ENCODE measurements at regions not wholly inside any gene's neighbourhood (a gene's known extent, or its start where the extent isn't known, plus 50 kb on each side); places are given as distances from the start of the nearest gene placed in this dataset.

DNA sequence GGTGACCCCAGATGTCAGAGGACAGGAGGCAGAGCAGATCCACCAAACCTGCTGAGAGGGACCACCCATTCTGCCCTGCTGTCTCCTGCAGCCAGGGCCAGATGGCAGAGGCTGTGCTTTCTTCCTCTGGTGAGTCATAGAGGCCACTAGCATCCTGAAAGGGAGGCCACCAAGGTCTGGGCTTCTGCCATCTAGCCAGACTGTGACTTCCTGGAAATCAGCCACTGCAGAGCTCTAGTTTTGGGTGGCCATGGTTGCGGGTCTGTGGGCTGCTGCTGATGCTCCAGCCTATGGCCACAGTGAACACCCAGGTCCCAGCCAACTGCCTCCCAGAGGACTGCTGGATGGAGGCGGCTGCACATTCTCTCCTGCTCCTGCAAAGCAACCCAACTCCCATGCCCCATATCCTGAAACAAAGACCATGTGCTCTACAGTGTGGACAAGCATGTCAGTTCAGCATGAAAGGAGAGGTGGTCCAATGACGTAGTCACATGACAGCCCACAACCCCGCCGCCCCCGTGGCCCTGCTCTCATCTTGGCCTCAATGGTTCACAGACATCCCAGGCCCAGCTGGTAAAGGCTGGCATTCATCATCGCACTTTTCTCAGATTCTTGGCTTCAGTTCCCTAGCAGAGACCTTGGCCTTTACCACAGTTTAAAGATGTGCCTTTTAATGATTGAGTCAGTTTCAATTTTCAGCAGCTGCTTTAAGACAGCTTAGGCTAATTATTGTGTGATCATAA lies 73.9 kb upstream of the CXCL12 start:
- TF ChIP-seq, protein P1, sequence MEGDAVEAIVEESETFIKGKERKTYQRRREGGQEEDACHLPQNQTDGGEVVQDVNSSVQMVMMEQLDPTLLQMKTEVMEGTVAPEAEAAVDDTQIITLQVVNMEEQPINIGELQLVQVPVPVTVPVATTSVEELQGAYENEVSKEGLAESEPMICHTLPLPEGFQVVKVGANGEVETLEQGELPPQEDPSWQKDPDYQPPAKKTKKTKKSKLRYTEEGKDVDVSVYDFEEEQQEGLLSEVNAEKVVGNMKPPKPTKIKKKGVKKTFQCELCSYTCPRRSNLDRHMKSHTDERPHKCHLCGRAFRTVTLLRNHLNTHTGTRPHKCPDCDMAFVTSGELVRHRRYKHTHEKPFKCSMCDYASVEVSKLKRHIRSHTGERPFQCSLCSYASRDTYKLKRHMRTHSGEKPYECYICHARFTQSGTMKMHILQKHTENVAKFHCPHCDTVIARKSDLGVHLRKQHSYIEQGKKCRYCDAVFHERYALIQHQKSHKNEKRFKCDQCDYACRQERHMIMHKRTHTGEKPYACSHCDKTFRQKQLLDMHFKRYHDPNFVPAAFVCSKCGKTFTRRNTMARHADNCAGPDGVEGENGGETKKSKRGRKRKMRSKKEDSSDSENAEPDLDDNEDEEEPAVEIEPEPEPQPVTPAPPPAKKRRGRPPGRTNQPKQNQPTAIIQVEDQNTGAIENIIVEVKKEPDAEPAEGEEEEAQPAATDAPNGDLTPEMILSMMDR (conservative IDR thresholded peaks at IDR 0.05; ENCODE audit: control insufficient read depth, insufficient read depth, low read depth, low read length) = no peak
- no peak for DNase-seq (ENCODE audit: low read depth)
- H3K4me3 ChIP-seq (ENCODE audit: control insufficient read depth, low read depth, low read length) = no peak overlapping the region

DNA sequence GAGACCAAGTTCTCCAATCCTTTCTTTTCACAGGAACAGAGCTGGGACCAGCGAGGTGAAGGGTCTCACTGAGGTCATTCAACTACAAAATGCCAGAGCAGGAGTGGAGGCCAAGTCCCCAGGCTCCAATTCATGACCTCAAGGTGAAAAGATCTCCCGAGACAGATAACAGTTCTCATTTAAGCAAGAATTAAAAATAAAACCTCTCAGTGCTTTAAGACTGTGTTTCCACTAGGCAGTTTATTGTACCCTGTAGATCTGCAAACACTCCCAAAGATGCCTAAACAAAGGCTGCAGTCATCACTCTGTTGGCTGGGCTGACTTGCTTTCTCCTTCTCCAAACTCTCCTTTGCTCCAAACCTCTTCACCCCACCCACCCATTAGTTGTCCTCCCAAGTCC lies 74.8 kb upstream of the CXCL12 start:
- TF ChIP-seq, protein P1 (conservative IDR thresholded peaks at IDR 0.05; ENCODE audit: control insufficient read depth, insufficient read depth, low read depth, low read length) = no peak
- H3K4me3 ChIP-seq (ENCODE audit: control insufficient read depth, low read depth, low read length) = no peak overlapping the region
- no peak for DNase-seq (ENCODE audit: low read depth)

DNA sequence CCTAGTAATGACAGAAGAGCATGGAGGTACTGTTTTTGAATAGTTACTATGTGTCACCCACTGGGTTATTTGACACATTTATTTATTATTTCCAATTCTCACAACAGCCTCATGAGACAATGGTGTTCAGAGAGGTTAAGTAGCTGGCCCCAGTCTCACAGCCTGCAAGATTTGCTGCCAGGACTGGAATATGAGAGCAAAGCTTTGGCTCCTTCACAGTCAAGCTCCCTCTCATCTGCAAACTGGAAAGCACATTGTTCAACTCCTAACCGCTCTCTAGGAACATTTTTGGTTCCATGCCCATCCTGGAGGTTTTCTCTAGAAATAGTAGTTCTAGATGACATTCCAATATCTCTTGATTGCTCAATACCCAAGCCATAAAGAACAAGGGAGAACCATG lies 75.5 kb upstream of the CXCL12 start:
- H3K4me3 ChIP-seq (ENCODE audit: control insufficient read depth, low read depth, low read length) = no peak overlapping the region
- DNase-seq (ENCODE audit: low read depth) = peak; percentile 60
- TF ChIP-seq, protein P1 (conservative IDR thresholded peaks at IDR 0.05; ENCODE audit: control insufficient read depth, insufficient read depth, low read depth, low read length) = no peak

DNA sequence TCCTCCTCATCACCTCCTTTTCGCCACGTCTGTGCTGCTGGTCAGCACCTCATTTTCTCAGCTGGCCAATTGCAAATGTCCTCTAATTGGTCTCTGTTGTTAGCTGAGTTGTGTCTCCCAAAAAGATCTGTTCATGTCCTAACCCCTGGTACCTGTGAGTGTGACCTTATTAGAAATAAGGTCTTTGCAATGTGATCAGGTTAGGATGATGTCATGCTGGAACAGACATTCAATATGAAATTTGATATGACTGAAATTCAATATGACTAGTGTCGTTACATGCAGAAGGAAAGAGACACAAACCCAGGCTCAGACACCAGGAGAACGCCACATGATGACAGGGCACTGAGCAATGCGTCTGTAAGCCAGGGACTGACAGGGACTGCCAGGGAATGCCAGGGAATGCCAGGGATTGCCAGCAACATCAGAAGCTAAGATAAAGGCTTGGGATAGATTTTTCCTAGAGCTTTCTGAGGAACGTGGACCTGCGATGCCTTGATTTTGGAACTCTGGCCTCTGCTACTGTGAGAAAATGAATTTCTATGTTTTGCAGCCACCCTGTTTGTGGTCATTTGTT lies 77.5 kb upstream of the CXCL12 start:
- no peak overlapping the region for H3K4me3 ChIP-seq (ENCODE audit: control insufficient read depth, low read depth, low read length)
- TF ChIP-seq, protein P1 (conservative IDR thresholded peaks at IDR 0.05; ENCODE audit: control insufficient read depth, insufficient read depth, low read depth, low read length) = no peak
- no peak for DNase-seq (ENCODE audit: low read depth)

DNA sequence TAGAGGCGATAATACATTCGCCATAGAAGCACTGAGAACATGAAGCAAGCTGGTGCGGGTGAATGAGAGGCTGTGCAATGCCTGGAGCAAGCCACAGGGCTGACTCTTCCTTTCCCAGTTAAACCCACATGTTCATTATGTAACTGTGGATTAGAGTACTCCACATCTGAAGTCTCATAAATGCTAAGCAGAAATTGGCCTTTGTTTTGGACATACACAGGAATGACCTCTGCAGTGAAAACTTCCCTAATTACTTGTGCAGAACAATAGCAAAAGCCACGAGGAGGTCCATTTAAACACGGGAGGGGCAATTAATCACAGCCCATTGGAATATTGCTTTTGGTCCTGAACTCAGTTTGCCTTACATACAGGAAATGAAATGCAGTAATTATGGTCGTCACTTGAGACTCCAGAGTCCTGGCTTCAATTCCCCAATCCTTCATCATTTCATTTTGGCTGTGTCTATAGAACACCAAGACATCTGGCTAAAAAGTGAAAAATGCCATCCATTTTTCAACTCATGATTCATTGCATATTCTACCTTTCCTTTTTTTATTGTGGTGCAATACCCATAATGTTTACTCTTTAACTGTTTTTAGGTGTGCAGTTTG lies 78.7 kb upstream of the CXCL12 start:
- H3K4me3 ChIP-seq (ENCODE audit: control insufficient read depth, low read depth, low read length) = no peak overlapping the region
- DNase-seq (ENCODE audit: low read depth) = peak; percentile 34
- TF ChIP-seq, protein P1 (conservative IDR thresholded peaks at IDR 0.05; ENCODE audit: control insufficient read depth, insufficient read depth, low read depth, low read length) = no peak

DNA sequence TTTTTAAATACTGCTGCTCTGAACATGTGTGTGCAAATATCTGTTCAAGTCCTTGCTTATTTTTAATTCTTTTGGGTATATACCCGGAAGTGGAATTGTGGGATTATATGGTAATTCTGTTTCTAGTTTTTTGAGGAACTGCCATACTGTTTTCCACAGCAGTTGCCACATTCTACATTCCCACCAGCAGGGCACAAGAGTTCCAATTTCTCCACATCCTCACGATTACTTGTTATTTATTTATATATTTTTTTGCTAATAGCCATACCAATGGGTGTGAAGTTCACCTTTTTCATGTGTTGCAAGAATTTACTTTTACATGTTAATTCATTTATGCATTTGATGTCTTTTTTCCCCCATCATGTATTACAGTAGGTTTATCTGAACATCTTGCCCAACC lies 79.6 kb upstream of the CXCL12 start:
- TF ChIP-seq, protein P1 (conservative IDR thresholded peaks at IDR 0.05; ENCODE audit: control insufficient read depth, insufficient read depth, low read depth, low read length) = peak; percentile 14
- no peak for DNase-seq (ENCODE audit: low read depth)
- no peak overlapping the region for H3K4me3 ChIP-seq (ENCODE audit: control insufficient read depth, low read depth, low read length)
